ENCODE measurements at regions not wholly inside any gene's neighbourhood (a gene's known extent, or its start where the extent isn't known, plus 50 kb on each side); places are given as distances from the start of the nearest gene placed in this dataset.

- TF ChIP-seq CTCF (IDR thresholded peaks at IDR 0.05; ENCODE audit: insufficient read depth, low read length, poor library complexity, severe bottlenecking) (no peak), EZH2phosphoT487 (conservative IDR thresholded peaks at IDR 0.05; ENCODE audit: low read length) (no peak)
These were observed 213.5 kb downstream of the ZC3H11B start for GRCh38 chr1:219399446-219399845.
